ENCODE measurements at regions not wholly inside any gene's neighbourhood (a gene's known extent, or its start where the extent isn't known, plus 50 kb on each side); places are given as distances from the start of the nearest gene placed in this dataset.

DNA sequence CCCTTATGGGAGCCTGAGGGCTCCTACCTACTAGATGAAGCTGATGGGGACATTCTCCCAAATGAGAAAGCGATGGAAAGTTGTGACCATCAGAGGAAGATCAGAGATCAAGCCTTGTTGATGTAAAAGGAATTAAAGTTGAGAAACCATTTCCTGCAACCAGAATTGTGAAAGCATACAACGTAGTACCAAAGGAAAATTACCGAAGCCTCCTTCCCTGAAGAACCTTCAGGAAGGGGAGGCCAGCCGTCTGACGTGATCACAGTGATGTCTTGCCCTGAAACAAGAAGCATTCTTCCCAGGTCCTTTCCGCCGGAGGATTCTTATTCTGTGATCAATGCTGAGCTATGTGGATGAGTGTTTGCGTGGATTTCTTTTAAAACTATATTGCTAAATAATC, 211.6 kb upstream of the TNP1 start:
- Histone ChIP-seq H3K27me3 (ENCODE audit: control insufficient read depth in 1 of 2, insufficient read depth in 2 of 2, low read length in 2 of 2) (no peaks in the 10 kb centered on the region), H3K4me3 (ENCODE audit: low read depth in 1 of 2, low read length in 2 of 2) (no peak overlapping the region), H3K9me3 (ENCODE audit: control insufficient read depth in 2 of 2, insufficient read depth in 1 of 2, low read depth in 1 of 2, low read length in 1 of 2) (no peaks in the 10 kb centered on the region), H3K36me3 (ENCODE audit: control insufficient read depth in 2 of 2, insufficient read depth in 2 of 2, low read length in 1 of 2) (no peaks in the 10 kb centered on the region), H3K4me1 (ENCODE audit: control insufficient read depth in 2 of 2, insufficient read depth in 2 of 2, low read length in 1 of 2) (no peaks in the 10 kb centered on the region), H3K27ac (ENCODE audit: low read depth in 2 of 2, low read length in 1 of 2) (no peak overlapping the region)
- WGBS, 2 donors: 86 to 88% methylated on average over 8 of the region's 8 CpGs

- no peak overlapping the region for H3K27ac ChIP-seq (ENCODE audit: low read depth in 2 of 2, low read length in 1 of 2)
- 82 to 86% methylated on average over 1 of the region's 1 CpG for WGBS, 2 donors
- no peaks in the 10 kb centered on the region for H3K9me3 ChIP-seq (ENCODE audit: control insufficient read depth in 2 of 2, insufficient read depth in 1 of 2, low read depth in 1 of 2, low read length in 1 of 2)
- no peak overlapping the region for H3K4me3 ChIP-seq (ENCODE audit: low read depth in 1 of 2, low read length in 2 of 2)
- H3K4me1 ChIP-seq (ENCODE audit: control insufficient read depth in 2 of 2, insufficient read depth in 2 of 2, low read length in 1 of 2): no peaks in the 10 kb centered on the region
- no peaks in the 10 kb centered on the region for H3K36me3 ChIP-seq (ENCODE audit: control insufficient read depth in 2 of 2, insufficient read depth in 2 of 2, low read length in 1 of 2)
- H3K27me3 ChIP-seq (ENCODE audit: control insufficient read depth in 1 of 2, insufficient read depth in 2 of 2, low read length in 2 of 2): no peaks in the 10 kb centered on the region
These were observed 210.7 kb upstream of the TNP1 start for GRCh38 chr2:217070611-217071010.

DNA sequence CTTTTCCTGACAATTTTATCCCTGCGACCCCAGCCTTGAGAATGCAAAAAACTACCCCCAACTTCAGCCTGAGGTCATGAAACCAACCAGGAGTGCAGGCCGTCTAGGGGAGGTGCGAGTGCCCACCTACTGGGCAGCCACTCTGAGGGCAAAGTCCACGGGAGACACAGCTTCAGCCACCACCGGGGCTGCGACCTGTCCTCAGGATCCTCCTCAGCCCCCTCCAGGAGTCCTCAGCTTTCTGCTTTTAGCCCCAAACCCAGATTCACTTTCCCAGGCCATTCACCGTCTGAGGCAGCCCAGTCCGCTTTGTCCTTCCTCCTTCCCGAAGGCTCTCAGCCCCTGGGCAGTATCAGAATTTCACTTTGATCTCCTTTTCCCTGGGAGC, 210.2 kb upstream of the TNP1 start:
- no peaks in the 10 kb centered on the region for H3K27me3 ChIP-seq (ENCODE audit: control insufficient read depth in 1 of 2, insufficient read depth in 2 of 2, low read length in 2 of 2)
- no peak overlapping the region for H3K27ac ChIP-seq (ENCODE audit: low read depth in 2 of 2, low read length in 1 of 2)
- H3K36me3 ChIP-seq (ENCODE audit: control insufficient read depth in 2 of 2, insufficient read depth in 2 of 2, low read length in 1 of 2): no peaks in the 10 kb centered on the region
- no peaks in the 10 kb centered on the region for H3K4me1 ChIP-seq (ENCODE audit: control insufficient read depth in 2 of 2, insufficient read depth in 2 of 2, low read length in 1 of 2)
- WGBS, 2 donors: 87 to 91% methylated on average over 9 of the region's 9 CpGs
- H3K9me3 ChIP-seq (ENCODE audit: control insufficient read depth in 2 of 2, insufficient read depth in 1 of 2, low read depth in 1 of 2, low read length in 1 of 2): no peaks in the 10 kb centered on the region
- H3K4me3 ChIP-seq (ENCODE audit: low read depth in 1 of 2, low read length in 2 of 2): no peak overlapping the region

DNA sequence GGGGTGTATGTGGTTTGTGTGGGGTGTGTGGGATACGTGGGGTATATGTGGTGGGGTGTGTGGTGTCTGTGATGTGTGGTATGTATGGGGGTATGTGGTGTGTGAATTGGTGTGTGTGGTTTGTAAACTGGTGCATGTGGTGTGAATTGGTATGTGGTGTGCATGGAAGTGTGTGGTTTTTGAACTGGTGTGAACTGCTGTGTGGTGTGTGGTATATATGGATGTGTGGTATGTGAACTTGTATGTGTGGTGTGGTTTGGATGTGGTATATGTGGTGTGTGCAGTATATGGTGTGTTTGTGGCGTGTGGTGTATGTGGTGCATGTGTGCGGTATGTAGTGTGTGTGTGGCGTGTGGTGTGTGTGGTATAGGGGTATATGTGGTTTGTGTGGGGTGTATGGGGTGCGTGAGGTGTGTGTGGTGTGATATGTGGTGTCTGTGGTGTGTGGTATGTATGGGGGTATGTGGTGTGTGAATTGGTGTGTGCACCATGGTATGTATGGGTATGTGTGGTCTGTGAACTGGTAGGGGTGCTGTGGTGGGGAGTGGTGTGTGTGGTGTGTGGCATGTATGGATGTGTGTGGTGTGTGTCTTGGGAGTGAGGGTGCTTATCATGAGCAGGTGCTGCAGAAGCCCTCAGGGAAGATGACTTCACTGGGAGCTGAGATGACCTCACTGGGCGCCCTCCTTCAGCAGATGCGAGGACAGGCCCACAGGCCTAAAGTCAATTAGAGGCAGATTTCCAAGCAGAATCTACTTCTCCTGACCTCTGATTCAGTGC, 209.6 kb upstream of the TNP1 start:
- H3K27ac ChIP-seq (ENCODE audit: low read depth in 2 of 2, low read length in 1 of 2): no peak overlapping the region
- no peaks in the 10 kb centered on the region for H3K36me3 ChIP-seq (ENCODE audit: control insufficient read depth in 2 of 2, insufficient read depth in 2 of 2, low read length in 1 of 2)
- WGBS, 2 donors: 95 to 96% methylated on average over 7 of the region's 7 CpGs
- no peaks in the 10 kb centered on the region for H3K9me3 ChIP-seq (ENCODE audit: control insufficient read depth in 2 of 2, insufficient read depth in 1 of 2, low read depth in 1 of 2, low read length in 1 of 2)
- H3K4me3 ChIP-seq (ENCODE audit: low read depth in 1 of 2, low read length in 2 of 2): no peak overlapping the region
- H3K4me1 ChIP-seq (ENCODE audit: control insufficient read depth in 2 of 2, insufficient read depth in 2 of 2, low read length in 1 of 2): no peaks in the 10 kb centered on the region
- H3K27me3 ChIP-seq (ENCODE audit: control insufficient read depth in 1 of 2, insufficient read depth in 2 of 2, low read length in 2 of 2): no peaks in the 10 kb centered on the region

DNA sequence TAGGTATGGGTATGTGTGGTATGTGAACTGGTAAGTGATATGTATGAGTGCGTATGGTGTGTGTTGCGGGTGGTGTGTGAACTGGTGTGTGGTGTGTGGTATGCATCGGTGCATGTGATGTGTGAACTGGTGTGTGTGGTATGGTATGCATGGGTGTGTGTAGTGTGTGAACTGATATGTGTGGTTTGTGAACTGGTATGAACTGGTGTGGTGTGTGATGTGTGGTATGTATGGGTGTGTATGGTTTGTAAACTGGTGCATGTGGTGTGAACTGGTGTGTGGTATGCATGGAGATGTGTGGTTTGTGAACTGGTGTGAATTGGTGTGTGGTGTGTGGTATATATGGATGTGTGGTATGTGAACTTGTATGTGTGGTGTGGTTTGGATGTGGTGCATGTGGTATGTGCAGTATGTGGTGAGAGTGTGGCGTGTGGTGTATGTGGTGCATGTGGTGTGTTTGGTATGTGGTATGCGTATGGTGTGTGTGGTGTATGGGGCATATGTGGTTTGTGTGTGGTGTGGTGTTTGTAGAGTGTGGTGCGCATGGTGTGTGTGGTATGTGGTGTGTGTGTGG, 208.9 kb upstream of the TNP1 start:
- H3K4me1 ChIP-seq (ENCODE audit: control insufficient read depth in 2 of 2, insufficient read depth in 2 of 2, low read length in 1 of 2): no peaks in the 10 kb centered on the region
- H3K36me3 ChIP-seq (ENCODE audit: control insufficient read depth in 2 of 2, insufficient read depth in 2 of 2, low read length in 1 of 2): no peaks in the 10 kb centered on the region
- 91 to 97% methylated on average over 6 of the region's 6 CpGs for WGBS, 2 donors
- no peak overlapping the region for H3K27ac ChIP-seq (ENCODE audit: low read depth in 2 of 2, low read length in 1 of 2)
- no peak overlapping the region for H3K4me3 ChIP-seq (ENCODE audit: low read depth in 1 of 2, low read length in 2 of 2)
- no peaks in the 10 kb centered on the region for H3K9me3 ChIP-seq (ENCODE audit: control insufficient read depth in 2 of 2, insufficient read depth in 1 of 2, low read depth in 1 of 2, low read length in 1 of 2)
- no peaks in the 10 kb centered on the region for H3K27me3 ChIP-seq (ENCODE audit: control insufficient read depth in 1 of 2, insufficient read depth in 2 of 2, low read length in 2 of 2)

- no peaks in the 10 kb centered on the region for H3K9me3 ChIP-seq (ENCODE audit: control insufficient read depth in 2 of 2, insufficient read depth in 1 of 2, low read depth in 1 of 2, low read length in 1 of 2)
- no peaks in the 10 kb centered on the region for H3K4me1 ChIP-seq (ENCODE audit: control insufficient read depth in 2 of 2, insufficient read depth in 2 of 2, low read length in 1 of 2)
- H3K27me3 ChIP-seq (ENCODE audit: control insufficient read depth in 1 of 2, insufficient read depth in 2 of 2, low read length in 2 of 2): no peaks in the 10 kb centered on the region
- no peaks in the 10 kb centered on the region for H3K36me3 ChIP-seq (ENCODE audit: control insufficient read depth in 2 of 2, insufficient read depth in 2 of 2, low read length in 1 of 2)
- WGBS, 2 donors: 94% methylated on average over 6 of the region's 6 CpGs
- H3K4me3 ChIP-seq (ENCODE audit: low read depth in 1 of 2, low read length in 2 of 2): no peak overlapping the region
- H3K27ac ChIP-seq (ENCODE audit: low read depth in 2 of 2, low read length in 1 of 2): no peak overlapping the region
These were observed 207.9 kb upstream of the TNP1 start for GRCh38 chr2:217067787-217068186.

GRCh38 chr2:217066510-217067270, 206.8 kb upstream of the TNP1 start:
- no peaks in the 10 kb centered on the region for H3K36me3 ChIP-seq (ENCODE audit: control insufficient read depth in 2 of 2, insufficient read depth in 2 of 2, low read length in 1 of 2)
- H3K4me1 ChIP-seq (ENCODE audit: control insufficient read depth in 2 of 2, insufficient read depth in 2 of 2, low read length in 1 of 2): no peaks in the 10 kb centered on the region
- no peaks in the 10 kb centered on the region for H3K9me3 ChIP-seq (ENCODE audit: control insufficient read depth in 2 of 2, insufficient read depth in 1 of 2, low read depth in 1 of 2, low read length in 1 of 2)
- no peak overlapping the region for H3K4me3 ChIP-seq (ENCODE audit: low read depth in 1 of 2, low read length in 2 of 2)
- WGBS, 2 donors: 83 to 86% methylated on average over 21 of the region's 21 CpGs
- no peak overlapping the region for H3K27ac ChIP-seq (ENCODE audit: low read depth in 2 of 2, low read length in 1 of 2)
- H3K27me3 ChIP-seq (ENCODE audit: control insufficient read depth in 1 of 2, insufficient read depth in 2 of 2, low read length in 2 of 2): no peaks in the 10 kb centered on the region

GRCh38 chr2:217065695-217066405, 206.0 kb upstream of the TNP1 start:
- 63 to 67% methylated on average over 7 of the region's 7 CpGs for WGBS, 2 donors
- no peaks in the 10 kb centered on the region for H3K9me3 ChIP-seq (ENCODE audit: control insufficient read depth in 2 of 2, insufficient read depth in 1 of 2, low read depth in 1 of 2, low read length in 1 of 2)
- no peaks in the 10 kb centered on the region for H3K27me3 ChIP-seq (ENCODE audit: control insufficient read depth in 1 of 2, insufficient read depth in 2 of 2, low read length in 2 of 2)
- H3K4me1 ChIP-seq (ENCODE audit: control insufficient read depth in 2 of 2, insufficient read depth in 2 of 2, low read length in 1 of 2): no peaks in the 10 kb centered on the region
- H3K4me3 ChIP-seq (ENCODE audit: low read depth in 1 of 2, low read length in 2 of 2): no peak overlapping the region
- no peaks in the 10 kb centered on the region for H3K36me3 ChIP-seq (ENCODE audit: control insufficient read depth in 2 of 2, insufficient read depth in 2 of 2, low read length in 1 of 2)
- no peak overlapping the region for H3K27ac ChIP-seq (ENCODE audit: low read depth in 2 of 2, low read length in 1 of 2)

GRCh38 chr2:217065012-217065290, 205.1 kb upstream of the TNP1 start:
- Histone ChIP-seq H3K9me3 (ENCODE audit: control insufficient read depth in 2 of 2, insufficient read depth in 1 of 2, low read depth in 1 of 2, low read length in 1 of 2) (no peaks in the 10 kb centered on the region), H3K27me3 (ENCODE audit: control insufficient read depth in 1 of 2, insufficient read depth in 2 of 2, low read length in 2 of 2) (no peaks in the 10 kb centered on the region), H3K4me1 (ENCODE audit: control insufficient read depth in 2 of 2, insufficient read depth in 2 of 2, low read length in 1 of 2) (no peaks in the 10 kb centered on the region), H3K27ac (ENCODE audit: low read depth in 2 of 2, low read length in 1 of 2) (no peak overlapping the region), H3K36me3 (ENCODE audit: control insufficient read depth in 2 of 2, insufficient read depth in 2 of 2, low read length in 1 of 2) (no peaks in the 10 kb centered on the region), H3K4me3 (ENCODE audit: low read depth in 1 of 2, low read length in 2 of 2) (no peak overlapping the region)
- WGBS, 2 donors: 70 to 73% methylated on average over 4 of the region's 4 CpGs
